Right kidney (tissue), 1 donor: ENCODE measurements at regions not wholly inside any gene's neighbourhood (a gene's known extent, or its start where the extent isn't known, plus 50 kb on each side); places are given as distances from the start of the nearest gene placed in this dataset.
A peak's percentile ranks its signal among the peaks of the same experiment; 100 is the strongest.

ENCODE experiments used
- DNase-seq: peaks from one replicate; pipeline ENCODE4 v3.0.0-alpha.2; 2016

DNA sequence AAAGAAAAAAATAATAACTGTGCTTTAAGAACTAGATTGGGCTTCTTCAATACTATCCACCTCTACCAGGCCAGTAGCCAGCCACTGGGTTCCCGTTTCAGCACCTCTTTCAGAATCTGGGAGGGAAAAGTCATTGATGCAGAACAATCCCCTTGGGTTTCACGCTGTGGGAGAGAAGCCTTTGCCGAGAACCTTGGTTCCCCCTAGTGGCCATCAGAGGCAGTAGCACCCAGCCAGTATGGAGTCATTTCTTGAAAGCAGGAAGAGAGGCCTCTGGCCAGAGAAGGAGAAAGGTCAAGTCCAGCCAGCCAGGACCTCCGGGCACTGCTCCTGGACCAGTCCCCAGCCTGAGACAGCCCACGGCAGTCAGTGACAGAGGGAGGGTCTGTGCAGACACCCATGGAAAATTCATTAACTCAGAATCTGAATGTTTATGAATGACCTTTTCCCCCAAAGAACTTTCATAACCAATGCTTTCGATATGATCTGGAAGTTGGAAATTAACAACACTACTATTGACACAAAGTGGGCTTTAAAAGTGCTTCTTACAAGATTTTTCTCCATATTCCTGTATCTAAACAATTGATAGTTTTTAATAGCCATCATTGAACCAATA lies 51.2 kb upstream of the CDH5 start:
- DNase-seq = peak; percentile 69

DNA sequence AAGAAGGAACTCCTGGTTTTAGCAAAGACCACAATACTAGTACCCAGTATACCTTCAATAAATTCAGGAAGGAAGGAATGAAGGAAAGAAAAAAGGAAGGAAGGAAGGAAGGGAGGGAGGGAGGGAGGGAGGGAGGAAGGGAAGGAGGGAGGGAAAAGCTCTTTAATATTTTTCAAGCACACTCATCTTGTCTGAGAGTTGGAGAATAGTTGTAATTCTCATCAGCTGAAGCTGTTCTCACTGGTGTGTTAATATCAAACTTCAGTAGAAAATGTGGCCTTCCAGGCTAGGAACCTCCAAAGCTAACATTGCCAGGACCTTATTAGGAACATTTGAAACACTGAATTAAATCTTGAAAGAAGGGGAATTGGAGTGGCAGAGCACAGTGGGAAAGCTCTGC lies 55.2 kb upstream of the CDH5 start:
- no peak for DNase-seq

DNA sequence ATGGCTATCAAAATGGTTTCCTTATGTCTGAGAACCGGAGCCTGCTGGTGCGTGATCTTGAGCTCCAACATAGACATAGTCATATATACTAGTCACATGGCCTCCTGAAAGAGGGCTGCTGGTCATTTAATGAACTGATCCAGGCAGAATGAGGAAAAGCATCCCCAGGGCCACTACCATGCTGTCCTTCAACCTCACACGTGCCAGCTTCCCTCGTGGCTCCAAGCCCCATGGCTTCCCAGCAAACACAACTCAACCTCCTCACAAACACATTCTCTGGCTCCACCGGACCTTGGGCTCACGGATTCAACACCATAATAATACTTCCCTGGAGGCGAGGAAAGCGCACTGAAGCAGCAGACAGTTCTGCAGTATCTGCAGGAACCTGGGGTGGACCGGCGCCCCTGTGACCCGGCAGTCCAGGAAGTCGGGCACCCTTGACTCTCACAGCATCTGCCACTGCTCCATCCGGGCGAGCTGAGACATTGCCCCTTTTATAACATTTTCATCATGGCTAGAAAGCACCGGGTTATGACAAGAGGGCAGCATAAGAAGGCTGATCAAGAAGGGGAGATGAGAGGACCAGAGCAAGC lies 57.2 kb upstream of the CDH5 start:
- no peak for DNase-seq

GRCh38 chr16:66308096-66308495 lies 58.4 kb upstream of the CDH5 start:
- DNase-seq = no peak

DNA sequence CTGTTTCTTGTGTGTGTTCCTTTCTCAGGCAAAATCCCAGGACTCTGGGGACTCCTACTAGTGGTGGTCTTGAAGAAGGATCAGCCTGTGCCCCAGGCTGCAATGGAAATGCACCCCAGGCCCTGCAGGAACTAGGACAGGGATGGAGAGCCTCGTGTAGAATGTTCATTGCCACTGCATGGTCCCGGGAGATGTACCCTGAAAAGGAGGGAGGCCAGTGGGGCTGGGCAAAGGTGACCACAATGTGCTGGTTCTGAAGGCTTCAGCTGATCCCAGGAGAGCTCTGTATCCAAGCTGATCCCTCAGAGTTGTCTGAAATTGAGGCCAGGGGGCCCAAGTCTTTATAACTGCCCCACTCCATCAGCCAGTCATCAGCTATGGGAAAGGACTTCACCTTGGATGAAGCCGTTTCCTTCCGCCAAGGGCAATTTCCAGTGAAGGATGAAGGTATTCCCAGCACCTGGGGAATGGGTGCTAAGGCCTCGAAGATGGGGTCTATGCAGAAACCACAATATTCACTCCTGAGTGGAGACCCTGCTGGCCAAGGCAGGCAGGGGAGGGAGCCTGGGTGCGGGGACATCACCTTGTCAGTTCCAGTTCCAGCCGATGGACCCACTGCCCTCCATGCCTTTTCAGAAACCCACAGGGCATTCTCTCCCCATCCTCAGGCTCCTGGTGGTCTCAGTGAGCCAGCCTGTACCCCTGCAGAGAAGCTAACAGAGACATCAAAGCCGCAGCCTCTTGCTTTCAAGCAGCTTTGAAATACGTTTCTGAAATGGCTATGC lies 59.9 kb upstream of the CDH5 start:
- DNase-seq = no peak

- DNase-seq = no peak
Measured at GRCh38 chr16:66304961-66305360, 61.5 kb upstream of the CDH5 start.

DNA sequence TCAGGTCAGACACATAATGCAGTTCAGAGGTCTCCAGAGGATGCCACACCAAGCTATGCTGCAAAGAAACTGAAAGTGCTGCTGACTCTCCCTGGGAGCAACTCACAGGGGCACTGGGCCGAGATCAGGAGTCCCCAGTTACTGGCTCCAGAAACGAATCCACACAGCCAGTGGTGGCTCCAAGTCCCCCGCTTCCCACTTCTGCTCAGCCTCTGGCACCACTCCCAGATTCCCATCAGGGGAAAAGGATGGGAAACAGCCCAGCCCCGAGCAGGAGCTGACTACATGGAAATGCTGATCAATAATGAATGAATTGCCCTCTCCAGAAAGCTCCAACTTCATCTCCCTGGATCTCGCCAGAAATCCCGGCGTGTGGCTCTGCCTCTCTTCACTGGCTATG lies 62.3 kb upstream of the CDH5 start:
- no peak for DNase-seq

- no peak for DNase-seq
Measured at GRCh38 chr16:66300501-66300900, 66.0 kb upstream of the CDH5 start.

DNA sequence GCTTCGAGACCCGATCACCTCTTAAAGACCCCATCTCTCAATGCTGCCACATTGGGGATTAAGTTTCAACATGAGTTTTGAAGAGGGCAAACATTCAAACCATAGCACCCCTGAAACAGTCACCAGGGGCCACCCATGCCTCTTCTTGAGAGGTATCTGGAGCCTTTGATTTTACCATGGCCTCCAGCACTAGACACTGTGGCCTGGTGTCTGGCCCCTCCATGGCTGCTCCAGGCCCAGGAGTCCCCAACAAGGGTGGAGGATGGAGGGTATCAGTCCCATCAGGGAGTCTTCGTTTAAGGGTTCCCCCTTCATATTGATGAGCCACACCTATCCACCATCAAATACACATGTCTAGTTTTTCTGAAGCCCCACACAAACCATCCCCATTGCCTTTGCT lies 66.5 kb upstream of the CDH5 start:
- no peak for DNase-seq

DNA sequence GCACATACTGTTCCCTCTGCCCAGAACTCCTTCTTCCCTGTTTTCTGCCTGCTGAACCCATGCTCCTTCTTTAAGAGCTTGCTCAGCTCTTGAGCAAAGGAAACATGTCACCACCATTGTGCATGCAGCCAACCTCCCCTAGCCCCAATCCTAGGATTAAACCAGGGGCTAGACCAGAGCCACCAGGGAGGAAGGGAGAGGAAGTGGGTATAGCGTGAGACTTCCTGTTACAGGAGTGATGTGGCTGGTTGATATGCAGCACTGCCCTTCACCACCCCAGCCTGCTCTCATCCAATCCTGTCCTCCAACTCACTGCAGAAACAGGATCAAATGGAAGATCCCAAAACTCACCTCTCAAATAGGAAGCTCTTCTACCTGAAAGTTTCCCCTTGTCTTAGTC lies 67.1 kb upstream of the CDH5 start:
- no peak for DNase-seq

GRCh38 chr16:66298571-66299120 lies 67.8 kb upstream of the CDH5 start:
- no peak for DNase-seq

GRCh38 chr16:66298006-66298405 lies 68.5 kb upstream of the CDH5 start:
- no peak for DNase-seq

GRCh38 chr16:66296591-66296990 lies 69.9 kb upstream of the CDH5 start:
- no peak for DNase-seq

- no peak for DNase-seq
Measured at GRCh38 chr16:66295761-66296546, 70.5 kb upstream of the CDH5 start.

GRCh38 chr16:66295213-66295612 lies 71.3 kb upstream of the CDH5 start:
- no peak for DNase-seq

DNA sequence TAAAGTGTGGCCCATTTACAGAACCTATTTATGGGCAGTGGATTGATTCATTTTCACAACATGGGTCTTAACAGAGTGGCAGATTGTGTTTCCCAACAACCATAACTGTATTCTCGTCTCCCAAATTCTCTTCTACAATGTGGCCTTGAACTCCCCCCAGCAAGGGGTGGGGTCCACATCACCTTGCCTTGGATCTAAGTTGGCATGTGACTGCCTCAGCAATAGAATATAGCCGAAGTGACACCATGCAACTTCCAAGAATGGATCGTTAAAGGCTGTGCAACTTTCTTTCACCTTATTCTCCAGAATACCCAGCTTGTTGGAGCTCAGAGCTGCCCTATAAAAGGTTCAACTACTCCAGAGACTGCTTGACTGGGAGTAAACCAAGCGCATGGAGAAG lies 72.0 kb upstream of the CDH5 start:
- DNase-seq = no peak

- DNase-seq = no peak
Measured at GRCh38 chr16:66293932-66294331, 72.6 kb upstream of the CDH5 start.

DNA sequence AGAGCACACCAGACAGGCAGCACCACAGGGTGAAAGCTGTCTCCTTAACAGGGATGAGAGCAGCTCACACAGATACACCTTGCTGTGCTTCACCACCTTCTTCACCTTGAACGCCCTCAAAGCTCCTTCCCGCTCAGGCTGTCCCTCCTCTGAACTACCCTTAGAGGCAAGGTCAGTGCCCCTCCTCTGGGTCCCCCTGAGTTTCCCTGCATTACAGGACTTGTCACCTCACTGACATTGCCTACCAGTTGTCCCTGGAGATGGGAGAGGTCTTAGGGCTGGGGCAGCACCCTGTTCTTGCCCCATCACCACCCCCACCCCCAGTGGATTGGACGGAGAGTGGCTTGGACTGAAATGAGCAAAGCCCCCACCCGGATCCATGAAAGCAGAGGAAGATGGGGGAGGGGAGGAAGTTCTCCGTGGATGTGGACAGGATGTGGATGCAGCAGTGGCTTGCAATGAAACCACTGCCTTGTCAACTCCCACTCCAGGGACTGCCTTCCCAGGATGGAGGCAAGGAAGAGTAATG lies 73.2 kb upstream of the CDH5 start:
- DNase-seq = no peak

- DNase-seq = no peak
Measured at GRCh38 chr16:66292241-66292935, 74.1 kb upstream of the CDH5 start.

DNA sequence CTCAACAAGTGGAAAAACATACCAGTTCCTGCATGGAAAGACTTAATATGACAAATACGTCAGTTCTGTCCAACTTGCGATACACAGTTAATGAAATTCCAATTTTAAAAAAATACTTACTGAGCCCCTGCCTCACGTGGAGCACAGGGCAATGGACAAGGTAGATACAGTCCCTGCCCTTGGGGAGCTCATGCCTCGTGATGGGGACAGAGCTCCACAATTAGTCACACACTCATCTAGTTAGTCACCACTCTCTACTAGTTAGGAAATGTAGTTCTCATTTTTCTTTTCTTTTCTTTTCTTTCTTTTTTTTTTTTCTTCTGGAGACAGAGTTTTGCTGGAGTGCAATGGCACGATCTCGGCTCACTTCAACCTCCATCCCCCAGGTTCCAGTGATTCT lies 74.7 kb upstream of the CDH5 start:
- no peak for DNase-seq

GRCh38 chr16:66290431-66290830 lies 76.1 kb upstream of the CDH5 start:
- DNase-seq = no peak

DNA sequence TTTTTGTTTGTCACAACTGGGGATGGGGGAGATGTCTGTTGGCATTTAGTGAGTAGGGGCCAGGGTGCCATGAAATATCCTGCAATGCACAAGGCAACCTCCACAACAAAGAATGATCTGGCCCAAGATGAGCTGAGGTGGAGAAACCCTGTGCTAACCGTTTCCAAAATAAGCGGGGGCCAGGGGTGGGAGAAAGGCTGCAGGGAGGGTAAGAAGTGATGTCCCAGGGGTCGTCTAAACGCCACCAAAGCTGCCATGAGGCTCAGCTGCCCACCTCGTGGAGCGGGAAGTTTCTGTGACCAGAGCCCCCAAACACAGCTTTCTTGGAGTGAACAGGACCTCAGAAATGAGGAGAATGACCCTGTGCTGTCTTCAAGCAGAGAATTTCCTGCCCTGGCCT lies 76.5 kb upstream of the CDH5 start:
- DNase-seq = no peak
